ENCODE measurements at regions not wholly inside any gene's neighbourhood (a gene's known extent, or its start where the extent isn't known, plus 50 kb on each side); places are given as distances from the start of the nearest gene placed in this dataset.
A peak's percentile ranks its signal among the peaks of the same experiment; 100 is the strongest.

DNA sequence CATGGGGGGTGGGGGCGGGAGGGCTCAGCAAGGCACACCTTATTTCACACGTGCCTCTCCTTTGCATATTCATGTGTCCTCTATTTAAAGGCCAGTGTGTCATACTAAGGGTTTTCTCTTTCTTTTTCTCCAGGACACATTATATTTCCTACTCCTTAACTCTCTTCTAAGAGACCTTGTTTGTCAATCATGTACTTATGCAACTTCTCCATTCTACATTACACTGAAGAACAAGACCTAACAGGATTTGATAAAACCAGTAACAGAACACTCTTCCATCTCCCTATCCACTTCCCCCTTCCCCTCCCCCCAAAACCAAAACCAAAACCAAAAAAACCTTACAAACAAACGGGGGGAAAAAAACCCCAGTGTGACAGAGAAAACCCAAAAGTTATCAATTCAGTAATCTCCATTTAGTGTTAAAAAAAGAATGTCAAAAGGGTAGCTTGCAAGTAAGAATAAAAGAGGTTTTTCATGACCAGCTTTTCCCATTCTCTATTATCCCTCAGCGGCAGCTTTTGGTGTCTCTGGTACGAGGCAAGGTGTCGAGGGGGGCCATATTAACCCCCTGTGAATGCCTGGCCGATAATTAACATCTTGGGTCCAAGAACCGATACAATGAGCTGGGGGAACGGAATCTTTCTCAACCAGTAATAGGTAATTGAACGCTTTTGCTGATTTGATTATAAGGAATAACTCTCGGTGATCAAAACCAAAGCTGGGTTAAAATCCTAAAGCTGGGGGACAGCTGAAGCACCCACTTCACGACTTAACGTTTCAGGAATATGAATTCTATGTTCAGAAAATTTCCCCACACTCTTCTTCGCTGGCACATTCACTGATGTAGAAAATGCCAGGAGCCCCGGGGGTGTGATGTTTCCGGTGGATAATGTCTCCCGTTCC, 191.0 kb upstream of the TCF4 start:
- CTCF ChIA-PET (ENCODE audit: partially characterized antibody): interaction anchor here (0.5 to 2.1 kb wide), 16 partner anchors 10 to 859 kb away, joined by 3 to 11 read pairs (median 4); partner anchors contain the start of gene TXNL1
- Histone ChIP-seq H2AK5ac (ENCODE audit: low read depth, low read length) (no peak overlapping the region), H3K27me3 (replicated peaks in 1 of 4; ENCODE audit: control insufficient read depth in 3 of 4, extremely low read depth in 1 of 4, insufficient read depth in 3 of 4, low read length in 3 of 4) (peaks cover 0 to 7% (median 2%) of the 10 kb centered on the region in 4 experiments; a peak in 3 of 7 replicates), H3K4me1 (replicated peaks in 1 of 4; ENCODE audit: control insufficient read depth in 3 of 4, insufficient read depth in 4 of 4, low read length in 3 of 4) (peaks cover 0 to 15% (median 7%) of the 10 kb centered on the region in 4 experiments; a peak in 6 of 7 replicates), H3K79me1 (ENCODE audit: low read depth, low read length) (no peaks in the 10 kb centered on the region), H2AFZ (ENCODE audit: low read length) (no peak overlapping the region), H3K4me3 (ENCODE audit: extremely low read depth in 1 of 4, insufficient read depth in 2 of 4, low read depth in 3 of 4, low read length in 4 of 4) (peak overlapping the region; percentile 35 to 76 (median 61)), H4K20me1 (replicated peaks in 1 of 2; ENCODE audit: control insufficient read depth in 1 of 2, insufficient read depth in 2 of 2, low read length in 2 of 2) (no peaks in the 10 kb centered on the region), H3K4ac (replicated peaks; ENCODE audit: insufficient read length, low read depth, low read length) (no peak overlapping the region), H3K27ac (ENCODE audit: low read depth, low read length) (no peak overlapping the region), H2BK15ac (ENCODE audit: low read length) (no peak overlapping the region), H2BK12ac (ENCODE audit: low read depth, low read length) (no peak overlapping the region; the same call in 1 of the 2 replicates), H2BK120ac (replicated peaks; ENCODE audit: low read depth, low read length) (no peak overlapping the region), H3K56ac (replicated peaks; ENCODE audit: insufficient read length, low read depth, low read length) (no peak overlapping the region), H3K4me2 (ENCODE audit: insufficient read depth in 1 of 2, low read depth in 2 of 2, low read length in 2 of 2) (peak overlapping the region; percentile 82 to 99), H3K23me2 (ENCODE audit: low read depth, low read length) (peaks cover 6% of the 10 kb centered on the region), H4K8ac (ENCODE audit: extremely low read depth, insufficient read depth, low read length) (no peak overlapping the region), H3K79me2 (ENCODE audit: control insufficient read depth in 1 of 2, insufficient read depth in 2 of 2, low read length in 2 of 2) (no peaks in the 10 kb centered on the region), H3K18ac (ENCODE audit: extremely low read depth, low read length) (0 out of 2 replicates have a peak overlapping the region, but pooled peaks have one; percentile 39), H3K9ac (replicated peaks in 1 of 4; ENCODE audit: extremely low read depth in 1 of 4, low read depth in 3 of 4, low read length in 3 of 4) (peak overlapping the region in 1 of 4 experiments; percentile 48; a peak in 3 of 7 replicates), H3K36me3 (ENCODE audit: control insufficient read depth in 2 of 4, insufficient read depth in 4 of 4, low read length in 3 of 4) (no peaks in the 10 kb centered on the region), H4K91ac (replicated peaks; ENCODE audit: insufficient read length, low read length) (no peak overlapping the region), H2BK5ac (ENCODE audit: low read depth, low read length) (no peak overlapping the region), H4K5ac (ENCODE audit: insufficient read length, low read depth, low read length) (no peak overlapping the region), H3K23ac (ENCODE audit: insufficient read length) (no peak overlapping the region), H3K9me3 (ENCODE audit: insufficient read depth in 2 of 2, low read depth in 1 of 2, low read length in 1 of 2) (no peaks in the 10 kb centered on the region), H3K14ac (ENCODE audit: insufficient read length) (no peak overlapping the region), H2BK20ac (ENCODE audit: low read length) (no peak overlapping the region)
- no peak for FAIRE-seq
- POLR2A ChIA-PET (ENCODE audit: partially characterized antibody): interaction anchor here (0.5 to 1.4 kb wide), 4 partner anchors 77 to 560 kb away, joined by 3 to 5 read pairs (median 3); no protein-coding TSS in a partner anchor
- 6% methylated on average over 17 of the region's 17 CpGs; no CpG with 5 or more reads in 1 of the 2 experiments for WGBS, 2 experiments (ENCODE audit: extremely low coverage in 1 of 2, insufficient coverage in 1 of 2, insufficient read length in 1 of 2, insufficient replicate concordance in 2 of 2, low coverage in 1 of 2, low lambda C conversion rate in 2 of 2, missing lambda C conversion rate in 1 of 2)
- no peak for DNase-seq (ENCODE audit: low read depth in 1 of 2, low spot score in 2 of 2)

Measured in H1 (cell line).